ENCODE measurements at regions not wholly inside any gene's neighbourhood (a gene's known extent, or its start where the extent isn't known, plus 50 kb on each side); places are given as distances from the start of the nearest gene placed in this dataset.

DNA sequence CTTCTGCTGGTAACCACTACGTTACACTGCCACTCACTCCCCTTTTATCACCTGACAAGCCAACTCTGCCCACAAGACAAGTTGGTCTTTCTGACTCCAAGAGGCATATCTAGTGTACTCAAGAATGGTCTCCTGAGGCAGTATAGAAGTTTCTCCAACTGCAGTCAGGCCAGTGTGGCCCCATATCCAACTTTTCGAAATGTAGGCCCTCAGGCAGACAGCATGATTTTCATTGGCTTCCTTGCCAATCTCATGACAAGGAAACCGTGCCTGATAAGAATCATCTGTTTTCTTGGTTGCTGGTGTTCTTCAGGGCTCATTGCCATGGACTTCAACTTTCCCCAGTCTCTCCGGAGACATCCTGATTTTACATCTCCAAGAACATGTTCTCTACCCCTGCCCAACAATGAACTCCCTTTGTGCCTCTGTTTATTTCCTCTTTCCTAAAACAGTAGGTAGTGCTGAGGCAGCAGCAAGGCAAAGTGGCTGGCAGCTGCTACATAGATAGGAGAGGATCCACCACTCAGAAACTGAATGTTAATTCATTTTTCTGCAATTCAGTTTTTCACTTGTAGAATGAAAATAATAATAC is 62.6 kb upstream of the SEMA6A start:
- no peak for DNase-seq
- peaks cover 3% of the 10 kb centered on the region for H3K4me1 ChIP-seq
- H3K4me3 ChIP-seq, result no peak overlapping the region
- no peaks in the 10 kb centered on the region for H3K36me3 ChIP-seq
- H3K27ac ChIP-seq (replicated peaks), result no peak overlapping the region
- H3K27me3 ChIP-seq (ENCODE audit: low read depth), result no peaks in the 10 kb centered on the region
- intact Hi-C loops (cut with micrococcal nuclease), result no loop called here
- no peaks in the 10 kb centered on the region for H3K9me3 ChIP-seq (replicated peaks)
- TF ChIP-seq, protein P1, sequence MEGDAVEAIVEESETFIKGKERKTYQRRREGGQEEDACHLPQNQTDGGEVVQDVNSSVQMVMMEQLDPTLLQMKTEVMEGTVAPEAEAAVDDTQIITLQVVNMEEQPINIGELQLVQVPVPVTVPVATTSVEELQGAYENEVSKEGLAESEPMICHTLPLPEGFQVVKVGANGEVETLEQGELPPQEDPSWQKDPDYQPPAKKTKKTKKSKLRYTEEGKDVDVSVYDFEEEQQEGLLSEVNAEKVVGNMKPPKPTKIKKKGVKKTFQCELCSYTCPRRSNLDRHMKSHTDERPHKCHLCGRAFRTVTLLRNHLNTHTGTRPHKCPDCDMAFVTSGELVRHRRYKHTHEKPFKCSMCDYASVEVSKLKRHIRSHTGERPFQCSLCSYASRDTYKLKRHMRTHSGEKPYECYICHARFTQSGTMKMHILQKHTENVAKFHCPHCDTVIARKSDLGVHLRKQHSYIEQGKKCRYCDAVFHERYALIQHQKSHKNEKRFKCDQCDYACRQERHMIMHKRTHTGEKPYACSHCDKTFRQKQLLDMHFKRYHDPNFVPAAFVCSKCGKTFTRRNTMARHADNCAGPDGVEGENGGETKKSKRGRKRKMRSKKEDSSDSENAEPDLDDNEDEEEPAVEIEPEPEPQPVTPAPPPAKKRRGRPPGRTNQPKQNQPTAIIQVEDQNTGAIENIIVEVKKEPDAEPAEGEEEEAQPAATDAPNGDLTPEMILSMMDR (IDR thresholded peaks at IDR 0.05; ENCODE audit: borderline replicate concordance), result no peak

DNA sequence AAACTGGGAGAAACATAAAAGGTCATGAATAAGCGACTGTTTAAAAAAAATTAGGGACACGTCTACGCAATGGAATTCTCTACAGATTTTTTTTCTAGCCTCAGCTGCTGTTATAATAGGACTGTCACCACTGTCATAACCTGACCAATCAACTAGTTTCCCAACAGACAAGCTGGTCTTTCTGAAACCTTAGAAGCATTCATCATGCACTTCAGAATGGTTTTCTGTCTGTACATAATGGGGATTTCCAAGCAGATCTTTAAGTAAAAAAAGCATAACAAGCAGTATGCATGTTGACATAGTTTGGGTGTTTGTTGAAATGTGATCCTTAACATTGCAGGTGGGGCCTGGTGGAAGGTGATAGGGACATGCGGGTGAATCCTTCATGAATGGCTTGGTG is 58.3 kb upstream of the SEMA6A start:
- H3K27me3 ChIP-seq (ENCODE audit: low read depth), result no peaks in the 10 kb centered on the region
- no peaks in the 10 kb centered on the region for H3K36me3 ChIP-seq
- H3K9me3 ChIP-seq (replicated peaks), result no peaks in the 10 kb centered on the region
- no peak overlapping the region for H3K27ac ChIP-seq (replicated peaks)
- DNase-seq, result no peak
- H3K4me1 ChIP-seq, result peaks cover 3% of the 10 kb centered on the region
- no peak overlapping the region for H3K4me3 ChIP-seq
- TF ChIP-seq, protein P1 (IDR thresholded peaks at IDR 0.05; ENCODE audit: borderline replicate concordance), result no peak
- intact Hi-C loops (cut with micrococcal nuclease), result no loop called here

DNA sequence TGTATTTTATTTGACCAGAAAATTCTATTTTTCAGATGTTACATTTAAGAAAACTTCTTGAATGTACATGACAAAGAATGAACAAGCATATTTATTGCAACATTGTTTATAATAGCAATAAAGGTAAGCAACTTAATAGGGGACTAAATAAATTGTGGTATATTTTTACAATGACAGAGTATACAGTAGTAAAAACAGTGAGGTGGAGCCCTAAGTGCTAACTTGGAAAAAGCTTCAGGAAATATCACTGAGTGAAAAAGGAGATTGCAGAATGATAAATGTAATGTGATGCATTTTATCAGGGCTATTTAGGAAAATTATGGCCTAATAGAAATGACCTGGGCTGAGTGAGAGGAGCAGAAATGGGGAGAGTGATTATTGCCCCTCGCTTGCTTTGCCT is 56.5 kb upstream of the SEMA6A start:
- no peak overlapping the region for H3K4me3 ChIP-seq
- TF ChIP-seq, protein P1 (IDR thresholded peaks at IDR 0.05; ENCODE audit: borderline replicate concordance), result no peak
- no peaks in the 10 kb centered on the region for H3K36me3 ChIP-seq
- H3K27me3 ChIP-seq (ENCODE audit: low read depth), result no peaks in the 10 kb centered on the region
- H3K27ac ChIP-seq (replicated peaks), result no peak overlapping the region
- no peak for DNase-seq
- no peaks in the 10 kb centered on the region for H3K9me3 ChIP-seq (replicated peaks)
- H3K4me1 ChIP-seq, result peaks cover 9% of the 10 kb centered on the region
- intact Hi-C loops (cut with micrococcal nuclease), result no loop called here

DNA sequence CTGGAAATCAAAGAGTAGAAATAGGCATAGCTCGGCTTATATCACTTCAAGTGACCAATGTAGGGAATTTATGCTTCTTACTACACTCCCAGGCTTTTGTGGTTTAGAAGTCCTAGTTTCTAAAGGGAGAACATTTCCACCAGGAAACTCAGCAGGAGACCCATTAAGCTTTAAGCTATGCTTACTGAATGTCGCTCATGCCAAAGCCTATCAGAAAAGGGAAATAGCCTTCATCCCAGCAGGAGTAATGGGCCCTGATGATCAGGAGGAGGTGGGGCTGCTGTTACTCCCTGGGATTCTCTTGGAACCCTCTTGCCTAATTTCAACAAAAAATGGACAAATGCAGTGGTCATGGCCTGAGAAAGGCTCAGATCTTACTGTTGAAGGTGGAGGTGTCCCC is 54.5 kb upstream of the SEMA6A start:
- intact Hi-C loops (cut with micrococcal nuclease), result no loop called here
- Histone ChIP-seq H3K36me3 (no peaks in the 10 kb centered on the region), H3K27ac (replicated peaks) (no peak overlapping the region), H3K27me3 (ENCODE audit: low read depth) (no peaks in the 10 kb centered on the region), H3K9me3 (replicated peaks) (no peaks in the 10 kb centered on the region), H3K4me3 (no peak overlapping the region), H3K4me1 (peaks cover 17% of the 10 kb centered on the region)
- TF ChIP-seq, protein P1 (IDR thresholded peaks at IDR 0.05; ENCODE audit: borderline replicate concordance), result no peak
- no peak for DNase-seq

DNA sequence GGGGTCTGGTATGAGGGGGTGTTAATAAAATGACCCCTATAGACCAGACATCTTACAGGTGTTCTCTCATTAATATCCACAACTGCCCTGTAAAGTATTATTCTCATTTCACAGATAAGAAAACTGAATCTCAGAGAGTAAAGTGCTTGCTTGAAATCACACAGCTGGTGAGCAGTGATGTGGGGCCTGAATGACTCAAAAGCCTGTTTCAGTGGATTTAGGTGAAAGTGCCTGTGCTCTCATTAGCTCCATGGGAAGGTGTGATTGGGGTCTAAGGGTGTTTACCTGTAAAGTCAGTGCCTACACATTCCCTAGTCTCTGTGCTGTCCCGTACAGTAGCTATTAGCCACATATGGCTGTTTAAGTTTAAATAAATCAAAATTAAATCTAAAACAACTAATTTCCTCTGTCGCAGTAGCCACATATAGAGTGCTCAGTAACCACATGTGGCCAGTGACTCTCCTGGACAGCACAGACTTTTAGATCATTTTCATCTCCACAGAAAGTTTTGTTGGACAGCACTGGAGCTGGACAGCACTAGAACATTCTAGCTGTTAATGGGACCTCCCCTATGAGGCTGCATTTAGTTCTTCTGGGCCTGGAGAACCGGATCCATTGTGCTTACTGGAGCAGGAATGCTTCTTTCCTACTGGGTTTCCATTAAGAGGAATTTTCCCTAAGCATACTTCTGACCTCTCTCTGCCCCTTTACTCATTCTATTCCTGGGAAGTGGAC is 52.5 kb upstream of the SEMA6A start:
- H3K4me3 ChIP-seq, result no peak overlapping the region
- H3K9me3 ChIP-seq (replicated peaks), result no peaks in the 10 kb centered on the region
- TF ChIP-seq, protein P1 (IDR thresholded peaks at IDR 0.05; ENCODE audit: borderline replicate concordance), result no peak
- intact Hi-C loops (cut with micrococcal nuclease), result no loop called here
- peaks cover 17% of the 10 kb centered on the region for H3K4me1 ChIP-seq
- DNase-seq, result no peak
- H3K36me3 ChIP-seq, result no peaks in the 10 kb centered on the region
- H3K27me3 ChIP-seq (ENCODE audit: low read depth), result no peaks in the 10 kb centered on the region
- H3K27ac ChIP-seq (replicated peaks), result peak overlapping the region; percentile 76

Measured in left ventricle myocardium inferior (tissue), 1 donor.